Amniotic epithelial cell (primary cell): ENCODE measurements at regions not wholly inside any gene's neighbourhood (a gene's known extent, or its start where the extent isn't known, plus 50 kb on each side); places are given as distances from the start of the nearest gene placed in this dataset.
A peak's percentile ranks its signal among the peaks of the same experiment; 100 is the strongest.
"Not testable (repeated sequence)": the region's sequence is repeated elsewhere in the genome, so short reads cannot be mapped to it uniquely, and the experiment has no call there.

Source experiments
- DNase-seq: peaks from one replicate; pipeline ENCODE4 v3.0.0-alpha.2; 2010; ENCODE audit warnings: low read depth

- not testable (repeated sequence) for DNase-seq
These were observed 587.8 kb upstream of the CLINT1 start for GRCh38 chr5:158446761-158447160.

- DNase-seq: not testable (repeated sequence)
These were observed 580.3 kb upstream of the CLINT1 start for GRCh38 chr5:158439204-158439603.

- DNase-seq: no peak
These were observed 577.5 kb upstream of the CLINT1 start for GRCh38 chr5:158436271-158437065.

GRCh38 chr5:158435161-158435616, 576.2 kb upstream of the CLINT1 start:
- no peak for DNase-seq

GRCh38 chr5:158434749-158435148, 575.8 kb upstream of the CLINT1 start:
- no peak for DNase-seq

GRCh38 chr5:158433634-158434033, 574.7 kb upstream of the CLINT1 start:
- no peak for DNase-seq

GRCh38 chr5:158431369-158432029, 572.6 kb upstream of the CLINT1 start:
- peak; percentile 7 for DNase-seq

GRCh38 chr5:158430798-158431167, 571.8 kb upstream of the CLINT1 start:
- no peak for DNase-seq

- DNase-seq: peak; percentile 20
These were observed 571.3 kb upstream of the CLINT1 start for GRCh38 chr5:158430166-158430797.

- no peak for DNase-seq
These were observed 570.6 kb upstream of the CLINT1 start for GRCh38 chr5:158429564-158429963.

- no peak for DNase-seq
These were observed 564.8 kb upstream of the CLINT1 start for GRCh38 chr5:158423623-158424200.

- DNase-seq: no peak
These were observed 563.9 kb upstream of the CLINT1 start for GRCh38 chr5:158422653-158423515.

GRCh38 chr5:158421319-158421718, 562.4 kb upstream of the CLINT1 start:
- DNase-seq: no peak

GRCh38 chr5:158419186-158419585, 560.2 kb upstream of the CLINT1 start:
- DNase-seq: no peak

- DNase-seq: peak; percentile 26
These were observed 555.8 kb upstream of the CLINT1 start for GRCh38 chr5:158414780-158415179.

- no peak for DNase-seq
These were observed 555.4 kb upstream of the CLINT1 start for GRCh38 chr5:158414333-158414762.

GRCh38 chr5:158413122-158413680, 554.3 kb upstream of the CLINT1 start:
- no peak for DNase-seq

- no peak for DNase-seq
These were observed 552.0 kb upstream of the CLINT1 start for GRCh38 chr5:158410976-158411375.

- no peak for DNase-seq
These were observed 550.6 kb upstream of the CLINT1 start for GRCh38 chr5:158409507-158409906.

- peak; percentile 51 for DNase-seq
These were observed 548.9 kb upstream of the CLINT1 start for GRCh38 chr5:158407824-158408195.
